Lower leg skin (tissue), 3 donors: ENCODE measurements at regions not wholly inside any gene's neighbourhood (a gene's known extent, or its start where the extent isn't known, plus 50 kb on each side); places are given as distances from the start of the nearest gene placed in this dataset.

Source experiments
- CTCF ChIP-seq, 3 donors: fragments of 450-650 bp; IDR thresholded peaks; one replicate each; pipeline ENCODE4 v1.5.1; 2016; ENCODE audit warnings: antibody characterized with exemption in 3 of 3, mild to moderate bottlenecking in 3 of 3, moderate library complexity in 2 of 3
- POLR2A ChIP-seq, 2 donors: fragments of 450-650 bp; IDR thresholded peaks; one replicate each; pipeline ENCODE4 v1.6.1; 2016 to 2017; ENCODE audit warnings: antibody characterized with exemption in 2 of 2, mild to moderate bottlenecking in 1 of 2, moderate library complexity in 1 of 2

DNA sequence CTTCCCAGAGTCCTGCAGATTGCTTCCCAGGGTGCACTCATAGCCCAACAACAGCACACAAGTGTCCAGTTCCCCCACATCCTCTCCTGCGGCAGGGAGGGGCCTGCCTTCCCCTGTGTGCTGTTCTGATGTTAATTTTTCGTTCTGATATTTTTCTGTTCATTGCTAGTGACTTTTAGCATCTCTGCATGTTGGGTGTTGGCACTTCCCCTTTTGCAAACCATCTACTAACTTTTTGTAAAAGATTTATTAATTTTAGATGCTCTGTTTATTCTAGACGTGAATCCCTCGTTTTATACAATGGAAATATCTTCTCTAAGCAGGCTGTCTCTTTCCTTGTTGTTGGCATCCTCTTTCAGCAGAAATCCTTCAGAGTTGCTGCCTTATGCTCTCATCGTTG lies 97.3 kb upstream of the DAP start:
- TF ChIP-seq POLR2A (IDR thresholded peaks at IDR 0.05) (no peak), CTCF (IDR thresholded peaks at IDR 0.05) (no peak)
